ENCODE measurements at regions not wholly inside any gene's neighbourhood (a gene's known extent, or its start where the extent isn't known, plus 50 kb on each side); places are given as distances from the start of the nearest gene placed in this dataset.

- TF ChIP-seq EGR1 (IDR thresholded peaks at IDR 0.05) = no peak
- TF ChIP-seq ZBTB7A (IDR thresholded peaks at IDR 0.05; ENCODE audit: low read depth) = no peak
- no peak for TF ChIP-seq REST (IDR thresholded peaks at IDR 0.05; ENCODE audit: low read depth)
- TF ChIP-seq MAX (IDR thresholded peaks at IDR 0.05) = no peak
- no peak for TF ChIP-seq TCF12 (IDR thresholded peaks at IDR 0.05; ENCODE audit: low read depth)
These were observed 188.5 kb upstream of the RBMS3 start for GRCh38 chr3:29092348-29092747.
